RWPE1 (cell line): ENCODE measurements at regions not wholly inside any gene's neighbourhood (a gene's known extent, or its start where the extent isn't known, plus 50 kb on each side); places are given as distances from the start of the nearest gene placed in this dataset.

Source experiments
- CTCF ChIA-PET: fragments of 350-600 bp; sonication (Branson Sonifier 250); formaldehyde crosslinking; extraction: SDS; loops from one replicate; lab custom pipeline; 2021; lab: Yijun Ruan, JAX
- POLR2A ChIA-PET: fragments of 400-600 bp; formaldehyde crosslinking; extraction: SDS; loops from one replicate; lab custom pipeline; 2020; ENCODE audit warnings: antibody characterized with exemption; ENCODE audit not compliant: low non-redundant PET; lab: Yijun Ruan, JAX
- DNase-seq: peaks from one replicate; pipeline ENCODE4 v3.0.0; 2012; ENCODE audit warnings: low spot score
- H3K27ac ChIP-seq: fragments of 450-650 bp; 2 replicates; pipeline ENCODE4 v1.5.1; 2017
- CTCF ChIP-seq: fragments of 450-650 bp; conservative IDR thresholded peaks from 2 replicates; pipeline ENCODE4 v1.5.1; 2017; ENCODE audit warnings: low read depth, mild to moderate bottlenecking

- TF ChIP-seq CTCF: no peak
- DNase-seq: no peak
- ChIA-PET POLR2A (no interaction called here), CTCF (interaction anchor here (0.5 kb wide), 1 partner anchor 118 kb away, joined by 3 read pairs; no protein-coding TSS in a partner anchor)
- H3K27ac ChIP-seq: no peak overlapping the region
Observed at GRCh38 chr7:131072505-131073091, 255.1 kb upstream of the MKLN1 start.

DNA sequence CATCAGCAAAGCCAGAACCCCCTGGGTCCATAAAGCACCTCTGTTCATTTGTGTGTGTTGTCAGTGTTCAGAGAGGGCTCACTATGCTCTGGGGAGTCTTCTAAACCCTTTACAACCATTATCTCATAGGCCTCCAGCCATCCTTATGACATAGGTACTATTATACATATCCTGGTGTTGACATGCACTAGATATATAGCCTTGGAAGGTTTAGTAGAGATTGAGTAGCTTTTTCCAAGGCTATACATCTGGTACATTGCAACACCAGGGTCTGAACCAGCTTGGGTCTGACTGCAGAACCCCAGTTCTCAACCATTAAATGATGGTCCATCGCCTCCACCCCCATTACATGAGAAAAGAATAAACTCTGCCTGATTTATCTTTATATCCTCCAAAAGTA is 253.6 kb upstream of the MKLN1 start:
- POLR2A ChIA-PET: no interaction called here
- TF ChIP-seq CTCF: no peak
- no peak overlapping the region for H3K27ac ChIP-seq
- CTCF ChIA-PET: no interaction called here
- no peak for DNase-seq

- TF ChIP-seq CTCF: no peak
- H3K27ac ChIP-seq: no peak overlapping the region
- no peak for DNase-seq
- ChIA-PET CTCF (no interaction called here), POLR2A (no interaction called here)
Observed at GRCh38 chr7:131074585-131074984, 253.1 kb upstream of the MKLN1 start.

- CTCF ChIA-PET: no interaction called here
- no peak overlapping the region for H3K27ac ChIP-seq
Observed at GRCh38 chr7:131075406-131075805, 252.3 kb upstream of the MKLN1 start.

DNA sequence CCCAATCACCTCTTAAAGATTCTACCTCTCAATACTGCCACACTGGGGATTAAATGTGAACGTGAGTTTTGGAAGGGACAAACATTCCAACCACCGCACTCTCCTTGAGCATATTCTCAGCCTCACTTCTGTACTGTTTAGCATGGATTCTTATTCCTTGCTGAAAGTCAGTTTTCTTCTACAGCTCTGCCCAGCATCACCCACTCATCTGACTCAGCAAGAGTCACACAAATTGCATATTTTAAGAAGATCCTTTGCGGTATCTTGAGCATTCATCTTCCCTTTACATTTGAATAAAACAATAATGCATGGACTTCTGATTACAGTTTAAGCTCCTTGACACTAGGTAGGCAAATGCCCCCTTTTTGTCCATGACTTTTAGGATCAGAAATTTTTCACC is 251.6 kb upstream of the MKLN1 start:
- POLR2A ChIA-PET: no interaction called here
- DNase-seq: no peak
- CTCF ChIA-PET: interaction anchor here (0.7 kb wide), 1 partner anchor 345 kb away, joined by 3 read pairs; no protein-coding TSS in a partner anchor
- no peak overlapping the region for H3K27ac ChIP-seq
- TF ChIP-seq CTCF: no peak

More at GRCh38 chr7:131075406-131075805, 252.3 kb upstream of the MKLN1 start:
- DNase-seq: no peak
- TF ChIP-seq CTCF: no peak
- POLR2A ChIA-PET: no interaction called here

DNA sequence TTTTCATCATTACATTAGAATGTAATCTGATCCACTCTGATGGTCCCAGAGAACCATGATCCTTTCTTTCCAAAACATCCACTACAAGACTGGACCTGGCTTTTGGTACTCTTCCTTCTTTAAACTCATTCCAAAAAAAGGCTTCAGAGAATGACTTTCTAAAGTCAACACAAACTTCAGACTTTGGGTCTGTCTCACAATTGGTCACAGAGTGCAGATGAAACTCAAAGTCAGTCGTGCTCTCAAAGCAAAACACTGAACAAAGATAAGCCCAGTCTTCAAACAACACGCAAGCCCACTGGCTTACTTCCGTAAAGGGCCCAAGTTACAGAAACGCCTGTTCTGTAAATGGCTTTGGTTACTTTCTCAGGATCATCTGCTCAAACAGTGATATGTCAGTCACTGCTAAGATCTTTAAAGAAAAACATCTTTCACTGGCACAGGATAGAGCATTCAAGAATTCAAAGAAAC is 250.9 kb upstream of the MKLN1 start:
- ChIA-PET POLR2A (no interaction called here), CTCF (interaction anchor here (0.7 kb wide), 1 partner anchor 344 kb away, joined by 3 read pairs; no protein-coding TSS in a partner anchor)
- no peak overlapping the region for H3K27ac ChIP-seq
- no peak for DNase-seq
- TF ChIP-seq CTCF: no peak
